H1 (cell line): ENCODE measurements at regions not wholly inside any gene's neighbourhood (a gene's known extent, or its start where the extent isn't known, plus 50 kb on each side); places are given as distances from the start of the nearest gene placed in this dataset.

Experiments
- CTCF ChIA-PET: fragments of 300-600 bp; sonication (Branson Sonifier 250); formaldehyde crosslinking; loops from one replicate; lab custom pipeline; 2021; ENCODE audit not compliant: partially characterized antibody; lab: Charles Lee
- POLR2A ChIA-PET: fragments of 300-600 bp; sonication (Branson Sonifier 250); formaldehyde crosslinking; loops from one replicate; lab custom pipeline; 2021; ENCODE audit warnings: inconsistent platforms; ENCODE audit not compliant: partially characterized antibody; lab: Charles Lee
- DNase-seq, 2 experiments: peaks; one replicate each; pipeline versions ENCODE4 v3.0.0 to v3.0.0-alpha.2; 2010 to 2022; ENCODE audit warnings: low spot score in 2 of 2, low read depth in 1 of 2, mixed read lengths in 1 of 2
- FAIRE-seq: peaks from 2 replicates; lab custom pipeline; 2011; peaks lifted over from hg19 to GRCh38; lab: Jason Lieb, UNC
- H2AFZ ChIP-seq: 2 replicates; pipeline ENCODE4 v1.8.1; 2012; ENCODE audit warnings: low read length, inconsistent platforms
- H2AK5ac ChIP-seq: 2 replicates; pipeline ENCODE4 v1.6.1; 2013; ENCODE audit warnings: low read depth, low read length
- H2BK120ac ChIP-seq: replicated peaks from 2 replicates; pipeline ENCODE3; 2013; ENCODE audit warnings: low read depth, low read length, inconsistent platforms
- H2BK12ac ChIP-seq: 2 replicates; pipeline ENCODE4 v1.6.1; 2013; ENCODE audit warnings: low read depth, low read length
- H2BK15ac ChIP-seq: 2 replicates; pipeline ENCODE4 v1.6.1; 2013; ENCODE audit warnings: low read length
- H2BK20ac ChIP-seq: 2 replicates; pipeline ENCODE4 v1.6.1; 2013; ENCODE audit warnings: low read length
- H2BK5ac ChIP-seq: 2 replicates; pipeline ENCODE4 v1.6.1; 2013; ENCODE audit warnings: low read depth, low read length
- H3K14ac ChIP-seq: 2 replicates; pipeline ENCODE4 v1.6.1; 2013; ENCODE audit warnings: inconsistent platforms; ENCODE audit not compliant: insufficient read length
- H3K18ac ChIP-seq: 2 replicates; pipeline ENCODE4 v1.6.1; 2013; ENCODE audit warnings: low read length; ENCODE audit errors: extremely low read depth
- H3K23ac ChIP-seq: 2 replicates; pipeline ENCODE4 v1.6.1; 2013; ENCODE audit warnings: inconsistent platforms; ENCODE audit not compliant: insufficient read length
- H3K23me2 ChIP-seq: 2 replicates; pipeline ENCODE4 v1.6.1; 2013; ENCODE audit warnings: low read depth, low read length
- H3K27ac ChIP-seq: 2 replicates; pipeline ENCODE4 v1.6.1; 2011; ENCODE audit warnings: low read depth, low read length, inconsistent platforms
- H3K27me3 ChIP-seq, 4 experiments: replicated peaks in 1 of 4; 1 replicate in 1 of 4; 2 replicates in 3 of 4; pipeline versions ENCODE4 v1.6.1 to v1.8.1; 2011 to 2013; ENCODE audit warnings: low read length in 3 of 4, mild to moderate bottlenecking in 3 of 4, inconsistent platforms in 2 of 4, mixed read lengths in 2 of 4, moderate library complexity in 1 of 4; ENCODE audit not compliant: control insufficient read depth in 3 of 4, insufficient read depth in 3 of 4; ENCODE audit errors: extremely low read depth in 1 of 4
- H3K36me3 ChIP-seq, 4 experiments: 2 replicates each; pipeline versions ENCODE4 v1.6.1 to v1.8.1; 2011 to 2013; ENCODE audit warnings: mild to moderate bottlenecking in 4 of 4, low read length in 3 of 4, moderate library complexity in 2 of 4, control low read depth in 1 of 4, inconsistent platforms in 1 of 4; ENCODE audit not compliant: insufficient read depth in 4 of 4, control insufficient read depth in 2 of 4
- H3K4ac ChIP-seq: replicated peaks from 2 replicates; pipeline ENCODE3; 2013; ENCODE audit warnings: low read length, low read depth, mixed read lengths, inconsistent platforms; ENCODE audit not compliant: insufficient read length
- H3K4me1 ChIP-seq, 4 experiments: replicated peaks in 1 of 4; 1 replicate in 1 of 4; 2 replicates in 3 of 4; pipeline versions ENCODE4 v1.6.1 to v1.8.1; 2011 to 2013; ENCODE audit warnings: low read length in 3 of 4, inconsistent platforms in 2 of 4, mixed read lengths in 1 of 4; ENCODE audit not compliant: insufficient read depth in 4 of 4, control insufficient read depth in 3 of 4
- H3K4me2 ChIP-seq, 2 experiments: 2 replicates each; pipeline versions ENCODE4 v1.6.1 to v1.8.1; 2011 to 2013; ENCODE audit warnings: low read depth in 2 of 2, low read length in 2 of 2, control low read depth in 1 of 2, inconsistent platforms in 1 of 2, mild to moderate bottlenecking in 1 of 2; ENCODE audit not compliant: insufficient read depth in 1 of 2
- H3K4me3 ChIP-seq, 4 experiments: fragments of 200-600, 300-600 bp in 1 of 4; sonication (generic), shearing (Covaris generic), sonication (Bioruptor Twin) in 1 of 4; 2 replicates each; pipeline versions ENCODE4 v1.5.1 to v1.8.1; 2011 to 2016; ENCODE audit warnings: low read length in 4 of 4, low read depth in 3 of 4, control low read depth in 2 of 4, inconsistent platforms in 2 of 4, mild to moderate bottlenecking in 2 of 4, mixed read lengths in 1 of 4, moderate library complexity in 1 of 4; ENCODE audit not compliant: insufficient read depth in 2 of 4; ENCODE audit errors: extremely low read depth in 1 of 4
- H3K56ac ChIP-seq: replicated peaks from 2 replicates; pipeline ENCODE3; 2013; ENCODE audit warnings: low read depth, mild to moderate bottlenecking, mixed read lengths, low read length, inconsistent platforms; ENCODE audit not compliant: insufficient read length
- H3K79me1 ChIP-seq: 2 replicates; pipeline ENCODE4 v1.6.1; 2013; ENCODE audit warnings: low read depth, low read length, control low read depth
- H3K79me2 ChIP-seq, 2 experiments: 2 replicates each; pipeline versions ENCODE4 v1.6.1 to v1.8.1; 2012 to 2013; ENCODE audit warnings: low read length in 2 of 2, mild to moderate bottlenecking in 2 of 2, inconsistent platforms in 1 of 2; ENCODE audit not compliant: insufficient read depth in 2 of 2, control insufficient read depth in 1 of 2
- H3K9ac ChIP-seq, 4 experiments: replicated peaks in 1 of 4; 1 replicate in 1 of 4; 2 replicates in 3 of 4; pipeline versions ENCODE4 v1.6.1 to v1.8.1; 2011 to 2013; ENCODE audit warnings: low read depth in 3 of 4, low read length in 3 of 4, control low read depth in 2 of 4, mild to moderate bottlenecking in 2 of 4, moderate library complexity in 2 of 4, inconsistent platforms in 1 of 4; ENCODE audit errors: extremely low read depth in 1 of 4
- H3K9me3 ChIP-seq, 2 experiments: 2 replicates each; pipeline versions ENCODE4 v1.6.1 to v1.8.1; 2012 to 2013; ENCODE audit warnings: mild to moderate bottlenecking in 2 of 2, moderate library complexity in 2 of 2, control low read depth in 1 of 2, inconsistent platforms in 1 of 2, low read depth in 1 of 2, low read length in 1 of 2, mixed read lengths in 1 of 2; ENCODE audit not compliant: insufficient read depth in 2 of 2
- H4K20me1 ChIP-seq, 2 experiments: replicated peaks in 1 of 2; 2 replicates each; pipeline versions ENCODE3 to v1.8.1; 2011 to 2013; ENCODE audit warnings: inconsistent platforms in 2 of 2, low read length in 2 of 2, mild to moderate bottlenecking in 1 of 2; ENCODE audit not compliant: insufficient read depth in 2 of 2, control insufficient read depth in 1 of 2
- H4K5ac ChIP-seq: 2 replicates; pipeline ENCODE4 v1.6.1; 2013; ENCODE audit warnings: low read length, low read depth, mixed read lengths, inconsistent platforms; ENCODE audit not compliant: insufficient read length
- H4K8ac ChIP-seq: 2 replicates; pipeline ENCODE4 v1.8.0; 2013; ENCODE audit warnings: mild to moderate bottlenecking, moderate library complexity, low read length, inconsistent platforms; ENCODE audit not compliant: insufficient read depth; ENCODE audit errors: extremely low read depth
- H4K91ac ChIP-seq: replicated peaks from 2 replicates; pipeline ENCODE3; 2013; ENCODE audit warnings: low read length, mixed read lengths, inconsistent platforms; ENCODE audit not compliant: insufficient read length
- NRF1 ChIP-seq: IDR thresholded peaks from 2 replicates; pipeline ENCODE4 v1.6.1; 2011; ENCODE audit warnings: mild to moderate bottlenecking, low read depth, low read length, improper control_type of control experiment
- USF2 ChIP-seq: IDR thresholded peaks from 2 replicates; pipeline ENCODE4 v1.6.1; 2011; ENCODE audit warnings: low read length, improper control_type of control experiment
- WGBS, 2 experiments: shearing (Covaris generic) in 1 of 2; methylation state at CpG; one replicate each; pipeline versions ENCODE4 v1.1.6 to v1.1.7; 2013 to 2015; ENCODE audit warnings: low lambda C conversion rate in 2 of 2, mixed read lengths in 2 of 2, inconsistent platforms in 1 of 2, low coverage in 1 of 2, missing lambda C conversion rate in 1 of 2; ENCODE audit not compliant: insufficient replicate concordance in 2 of 2, insufficient coverage in 1 of 2, insufficient read length in 1 of 2; ENCODE audit errors: extremely low coverage in 1 of 2, missing lambda C conversion rate in 1 of 2; 5-methylcytosine and 5-hydroxymethylcytosine counted together

GRCh38 chr13:27691207-27691606 lies 69.5 kb downstream of the POLR1D start:
- Histone ChIP-seq H3K56ac (no peak overlapping the region), H2AFZ (no peak overlapping the region), H4K8ac (no peak overlapping the region), H2BK20ac (no peak overlapping the region), H4K20me1 (no peaks in the 10 kb centered on the region), H2BK5ac (no peak overlapping the region), H2AK5ac (no peak overlapping the region), H3K79me1 (no peaks in the 10 kb centered on the region), H3K9me3 (peaks cover 0 to 5% of the 10 kb centered on the region in 2 experiments; a peak in 1 of 4 replicates), H3K4me2 (no peak overlapping the region), H2BK120ac (no peak overlapping the region), H4K5ac (no peak overlapping the region), H3K9ac (no peak overlapping the region), H3K23me2 (no peaks in the 10 kb centered on the region), H3K23ac (no peak overlapping the region), H3K14ac (no peak overlapping the region), H3K79me2 (no peaks in the 10 kb centered on the region), H3K27ac (no peak overlapping the region), H2BK15ac (no peak overlapping the region), H3K27me3 (no peaks in the 10 kb centered on the region), H3K36me3 (no peaks in the 10 kb centered on the region), H3K4me3 (no peak overlapping the region), H3K4ac (no peak overlapping the region), H4K91ac (no peak overlapping the region), H3K4me1 (no peaks in the 10 kb centered on the region), H3K18ac (no peak overlapping the region), H2BK12ac (no peak overlapping the region)
- ChIA-PET POLR2A (no interaction called here), CTCF (interaction anchor here (0.6 kb wide), 1 partner anchor 519 kb away, joined by 3 read pairs; no protein-coding TSS in a partner anchor)
- DNase-seq, result no peak
- WGBS, 2 experiments, result 87% methylated on average over 3 of the region's 3 CpGs; no CpG with 5 or more reads in 1 of the 2 experiments
- TF ChIP-seq NRF1, result no peak
- no peak for TF ChIP-seq USF2
- FAIRE-seq, result no peak
